GM18520 (cell line): ENCODE measurements at regions not wholly inside any gene's neighbourhood (a gene's known extent, or its start where the extent isn't known, plus 50 kb on each side); places are given as distances from the start of the nearest gene placed in this dataset.

Source experiments
- ATAC-seq: cut with Tn5 transposase; IDR thresholded peaks from one replicate; pipeline ENCODE4 v1.9.1; 2021; ENCODE audit not compliant: unreplicated experiment

- no peak for ATAC-seq
These were observed 272.6 kb upstream of the CITED2 start for GRCh38 chr6:139647016-139647415.

- no peak for ATAC-seq
These were observed 270.4 kb upstream of the CITED2 start for GRCh38 chr6:139644821-139645220.

GRCh38 chr6:139643986-139644385 lies 269.5 kb upstream of the CITED2 start:
- ATAC-seq: no peak

- no peak for ATAC-seq
These were observed 267.9 kb upstream of the CITED2 start for GRCh38 chr6:139642346-139642745.

GRCh38 chr6:139641376-139641775 lies 266.9 kb upstream of the CITED2 start:
- ATAC-seq: no peak

GRCh38 chr6:139640921-139641320 lies 266.5 kb upstream of the CITED2 start:
- ATAC-seq: no peak

GRCh38 chr6:139640448-139640847 lies 266.0 kb upstream of the CITED2 start:
- ATAC-seq: no peak

GRCh38 chr6:139639507-139639906 lies 265.1 kb upstream of the CITED2 start:
- ATAC-seq: no peak

GRCh38 chr6:139638179-139638941 lies 263.9 kb upstream of the CITED2 start:
- ATAC-seq: no peak

GRCh38 chr6:139637766-139638165 lies 263.3 kb upstream of the CITED2 start:
- no peak for ATAC-seq

GRCh38 chr6:139636391-139636790 lies 261.9 kb upstream of the CITED2 start:
- no peak for ATAC-seq

GRCh38 chr6:139635401-139636130 lies 261.1 kb upstream of the CITED2 start:
- no peak for ATAC-seq

GRCh38 chr6:139632840-139633239 lies 258.4 kb upstream of the CITED2 start:
- no peak for ATAC-seq

GRCh38 chr6:139628270-139628669 lies 253.8 kb upstream of the CITED2 start:
- no peak for ATAC-seq

GRCh38 chr6:139627091-139627490 lies 252.6 kb upstream of the CITED2 start:
- no peak for ATAC-seq

- no peak for ATAC-seq
These were observed 251.8 kb upstream of the CITED2 start for GRCh38 chr6:139625998-139626975.

GRCh38 chr6:139625081-139625939 lies 250.9 kb upstream of the CITED2 start:
- no peak for ATAC-seq

GRCh38 chr6:139623372-139623771 lies 248.9 kb upstream of the CITED2 start:
- no peak for ATAC-seq

- ATAC-seq: no peak
These were observed 239.0 kb upstream of the CITED2 start for GRCh38 chr6:139613496-139613895.

GRCh38 chr6:139612135-139612465 lies 237.7 kb upstream of the CITED2 start:
- ATAC-seq: no peak
